K562 (cell line): ENCODE measurements at regions not wholly inside any gene's neighbourhood (a gene's known extent, or its start where the extent isn't known, plus 50 kb on each side); places are given as distances from the start of the nearest gene placed in this dataset.

Experiments
- ATAC-seq: fragments of 200-7000 bp; cut with Tn5 transposase; 3 replicates; pipeline ENCODE4 v1.9.1; 2020; ENCODE audit warnings: moderate library complexity
- BruUV-seq: library from RNA; stranded (reverse); fragments of 400-500 nt; replicated peaks from 2 replicates; lab custom pipeline; 2021; lab: Mats Ljungman, UMichigan
- CTCF ChIA-PET: fragments of 300-600 bp; formaldehyde crosslinking; extraction: SDS; loops from one replicate; lab custom pipeline; 2021; ENCODE audit warnings: low intra/inter-chr PET ratio; lab: Yijun Ruan, JAX
- POLR2A ChIA-PET: fragments of 300-600, 350-650 bp; sonication (Branson Sonifier 250); formaldehyde crosslinking; extraction: SDS; loops from one replicate; lab custom pipeline; 2021; ENCODE audit warnings: antibody characterized with exemption, inconsistent platforms; lab: Yijun Ruan, JAX
- DNase-seq, 4 experiments: peaks; one replicate each; pipeline versions ENCODE4 v3.0.0 to v3.0.0-alpha.2; 2011 to 2018; ENCODE audit warnings: low spot score in 3 of 4, mixed read lengths in 3 of 4; ENCODE audit errors: extremely low read depth in 1 of 4
- FAIRE-seq: peaks from 2 replicates; lab custom pipeline; 2011; peaks lifted over from hg19 to GRCh38; lab: Jason Lieb, UNC
- H2AFZ ChIP-seq: 2 replicates; pipeline ENCODE4 v1.6.0; 2011; ENCODE audit warnings: low read depth, low read length, control low read depth, inconsistent platforms
- H3K27ac ChIP-seq: fragments of 200-600 bp; 3 replicates; pipeline ENCODE4 v1.8.0; 2011; ENCODE audit warnings: low read depth, mild to moderate bottlenecking, control low read depth, inconsistent platforms, low read length, moderate library complexity, mixed read lengths; ENCODE audit errors: extremely low read depth
- H3K27me3 ChIP-seq, 2 experiments: fragments of 300-600 bp in 1 of 2; 2 replicates in 1 of 2; 3 replicates in 1 of 2; pipeline versions ENCODE4 v1.6.0 to v1.8.0; 2011; ENCODE audit warnings: inconsistent platforms in 2 of 2, low read length in 2 of 2, mild to moderate bottlenecking in 1 of 2, mixed read lengths in 1 of 2, moderate library complexity in 1 of 2; ENCODE audit not compliant: control insufficient read depth in 2 of 2, insufficient read depth in 2 of 2
- H3K36me3 ChIP-seq: fragments of 300-600 bp; 3 replicates; pipeline ENCODE4 v1.8.0; 2011; ENCODE audit warnings: mild to moderate bottlenecking, low read length, inconsistent platforms; ENCODE audit not compliant: control insufficient read depth, insufficient read depth
- H3K4me1 ChIP-seq, 2 experiments: fragments of 200-600 bp in 1 of 2; replicated peaks in 1 of 2; 2 replicates in 1 of 2; 3 replicates in 1 of 2; pipeline versions ENCODE4 v1.5.1 to v1.8.0; 2011; ENCODE audit warnings: inconsistent platforms in 2 of 2, low read length in 2 of 2, mild to moderate bottlenecking in 1 of 2, mixed read lengths in 1 of 2, moderate library complexity in 1 of 2; ENCODE audit not compliant: control insufficient read depth in 2 of 2, insufficient read depth in 2 of 2
- H3K4me2 ChIP-seq: 2 replicates; pipeline ENCODE4 v1.6.1; 2011; ENCODE audit warnings: low read length, control low read depth, inconsistent platforms, mixed read lengths; ENCODE audit not compliant: insufficient read depth
- H3K4me3 ChIP-seq: fragments of 200-600 bp; sonication (generic), shearing (Covaris generic); 2 replicates; pipeline ENCODE4 v1.5.1; 2016; ENCODE audit warnings: control low read depth, inconsistent platforms
- H3K79me2 ChIP-seq: fragments of 200-600 bp; 3 replicates; pipeline ENCODE4 v1.8.0; 2011; ENCODE audit warnings: low read length, inconsistent platforms; ENCODE audit not compliant: control insufficient read depth, insufficient read depth
- H3K9ac ChIP-seq, 2 experiments: 2 replicates each; pipeline versions ENCODE4 v1.6.0 to v1.6.1; 2011; ENCODE audit warnings: low read depth in 2 of 2, low read length in 2 of 2, control low read depth in 1 of 2, inconsistent platforms in 1 of 2, mild to moderate bottlenecking in 1 of 2, mixed read lengths in 1 of 2; ENCODE audit not compliant: insufficient read depth in 1 of 2
- H3K9me1 ChIP-seq: one replicate; pipeline ENCODE4 v1.6.0; 2011; ENCODE audit warnings: inconsistent platforms, mild to moderate bottlenecking, low read length, moderate library complexity; ENCODE audit not compliant: control insufficient read depth, insufficient read depth
- H3K9me3 ChIP-seq: replicated peaks from 2 replicates; pipeline ENCODE4 v1.5.1; 2011; ENCODE audit warnings: low read depth, low read length, inconsistent platforms; ENCODE audit not compliant: control insufficient read depth, insufficient read depth
- H4K20me1 ChIP-seq: replicated peaks from 2 replicates; pipeline ENCODE4 v1.6.1; 2011; ENCODE audit warnings: low read length, inconsistent platforms, mixed read lengths; ENCODE audit not compliant: control insufficient read depth, insufficient read depth
- ADNP ChIP-seq: fragments of 200-800 bp; sonication (Bioruptor generic); IDR thresholded peaks from 2 replicates; pipeline ENCODE4 v1.6.1; 2016; ENCODE audit warnings: missing genetic modification characterization, missing compliant biosample characterization
- BRD4 ChIP-seq: fragments of 200-600 bp; sonication (generic); IDR thresholded peaks from 2 replicates; pipeline ENCODE4 v1.6.1; 2017; ENCODE audit warnings: inconsistent platforms
- BRF1 ChIP-seq: IDR thresholded peaks from 3 replicates; pipeline ENCODE4 v1.6.1; 2011; ENCODE audit warnings: borderline replicate concordance, mild to moderate bottlenecking; ENCODE audit not compliant: insufficient read length; ENCODE audit errors: extremely low read depth
- FOXJ3 ChIP-seq: sonication (generic); formaldehyde crosslinking; IDR thresholded peaks from 2 replicates; pipeline ENCODE4 v1.4.0; 2020; ENCODE audit warnings: mild to moderate bottlenecking, missing genetic modification reagents
- KDM2B ChIP-seq: fragments of 250-450 bp; sonication (Bioruptor Pico); IDR thresholded peaks from 2 replicates; pipeline ENCODE4 v1.8.0; 2021; ENCODE audit warnings: mild to moderate bottlenecking, moderate library complexity
- MAFF ChIP-seq: IDR thresholded peaks from 2 replicates; pipeline ENCODE4 v1.6.1; 2012; ENCODE audit warnings: low read length, improper control_type of control experiment
- NCOA2 ChIP-seq, 2 experiments: fragments of 450-650 bp; IDR thresholded peaks; 2 replicates each; pipeline ENCODE4 v1.6.1; 2018; ENCODE audit warnings: mild to moderate bottlenecking in 2 of 2, moderate library complexity in 1 of 2; ENCODE audit not compliant: partially characterized antibody in 2 of 2
- POU5F1 ChIP-seq: fragments of 150-350 bp; IDR thresholded peaks from 2 replicates; pipeline ENCODE4 v1.6.1; 2014; ENCODE audit warnings: borderline replicate concordance, low read length, low read depth, mild to moderate bottlenecking; ENCODE audit not compliant: partially characterized antibody
- TAF15 ChIP-seq: fragments of 200-400 bp; formaldehyde crosslinking; IDR thresholded peaks from 2 replicates; pipeline ENCODE4 v1.6.1; 2017; ENCODE audit warnings: mild to moderate bottlenecking, low read depth, low read length, moderate library complexity
- TRIM24 ChIP-seq, 2 experiments: fragments of 450-650 bp; IDR thresholded peaks; 2 replicates each; pipeline ENCODE4 v1.6.1; 2016
- ZNF217 ChIP-seq: sonication (generic); formaldehyde crosslinking; IDR thresholded peaks from 2 replicates; pipeline ENCODE4 v1.8.0; 2022; ENCODE audit warnings: mild to moderate bottlenecking, missing genetic modification reagents
- WGBS: fragments of 100-300 bp; shearing (Covaris generic); methylation state at CpG from one replicate; pipeline ENCODE4 v1.1.6; 2016; ENCODE audit warnings: low coverage, mixed read lengths; ENCODE audit not compliant: insufficient coverage; ENCODE audit errors: missing lambda C conversion rate; 5-methylcytosine and 5-hydroxymethylcytosine counted together
- in situ Hi-C: fragments of 300-500 bp; cut with MboI; formaldehyde crosslinking; loops from 4 replicates; pipeline ENCODE4 v1.15.0; 2018; ENCODE audit warnings: inconsistent platforms, mixed read lengths
- intact Hi-C: fragments of 100-400 bp; cut with micrococcal nuclease; formaldehyde crosslinking; loops from 2 replicates; pipeline ENCODE4 v1.14.2; 2022

DNA sequence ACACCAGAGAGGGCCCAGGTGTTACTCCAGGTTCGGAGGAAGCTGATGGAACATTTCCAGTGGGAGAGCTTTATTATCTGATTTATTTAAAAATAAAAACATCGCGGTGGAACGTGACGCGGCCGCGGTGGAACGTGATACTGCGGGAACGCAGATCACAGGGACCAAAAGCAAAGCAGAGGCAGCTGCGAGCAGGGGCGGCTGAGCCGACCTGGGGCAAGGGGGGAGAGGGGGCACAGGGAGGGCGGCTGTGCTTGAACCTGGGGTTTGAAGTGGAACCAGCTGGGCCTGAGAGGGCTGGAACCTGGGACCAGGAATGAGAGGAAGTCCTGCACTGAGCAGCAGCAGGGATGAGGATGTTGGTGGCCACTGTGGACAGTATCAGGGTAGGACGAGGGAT is 583.5 kb upstream of the SALL3 start:
- Histone ChIP-seq H3K4me1 (no peaks in the 10 kb centered on the region), H3K36me3 (no peaks in the 10 kb centered on the region), H3K4me2 (no peak overlapping the region), H3K27ac (no peak overlapping the region), H3K4me3 (no peak overlapping the region), H3K9ac (no peak overlapping the region), H2AFZ (no peak overlapping the region), H3K9me3 (no peaks in the 10 kb centered on the region), H3K27me3 (peaks cover 3 to 36% of the 10 kb centered on the region in 2 experiments; a peak in 3 of 5 replicates), H3K9me1 (no peaks in the 10 kb centered on the region), H4K20me1 (no peaks in the 10 kb centered on the region), H3K79me2 (no peaks in the 10 kb centered on the region)
- BruUV-seq = no TSS peak
- no peak for FAIRE-seq
- TF ChIP-seq NCOA2 (IDR thresholded peaks at IDR 0.05; ENCODE audit: partially characterized antibody in 2 of 2) (no peak), ZNF217 (CRISPR knock-in tag) (no peak), BRF1 (no peak), BRD4 (no peak), POU5F1 (no peak), TRIM24 (IDR thresholded peaks at IDR 0.05) (no peak), TAF15 (no peak), KDM2B (no peak), ADNP (tag) (no peak), FOXJ3 (CRISPR knock-in tag) (no peak), MAFF (no peak)
- no peak for ATAC-seq
- ChIA-PET POLR2A (interaction anchor here (0.7 kb wide), 1 partner anchor 1343 kb away, joined by 3 read pairs; no protein-coding TSS in a partner anchor), CTCF (no interaction called here)
- 0% methylated on average over 2 of the region's 16 CpGs for WGBS
- in situ Hi-C loops (no loop called here), intact Hi-C loops (no loop called here)
- no peak for DNase-seq
